GM19467 (cell line): ENCODE measurements at regions not wholly inside any gene's neighbourhood (a gene's known extent, or its start where the extent isn't known, plus 50 kb on each side); places are given as distances from the start of the nearest gene placed in this dataset.

Experiments used
- ATAC-seq: cut with Tn5 transposase; IDR thresholded peaks from one replicate; pipeline ENCODE4 v1.9.1; 2021; ENCODE audit warnings: mild to moderate bottlenecking, moderate library complexity; ENCODE audit not compliant: unreplicated experiment

DNA sequence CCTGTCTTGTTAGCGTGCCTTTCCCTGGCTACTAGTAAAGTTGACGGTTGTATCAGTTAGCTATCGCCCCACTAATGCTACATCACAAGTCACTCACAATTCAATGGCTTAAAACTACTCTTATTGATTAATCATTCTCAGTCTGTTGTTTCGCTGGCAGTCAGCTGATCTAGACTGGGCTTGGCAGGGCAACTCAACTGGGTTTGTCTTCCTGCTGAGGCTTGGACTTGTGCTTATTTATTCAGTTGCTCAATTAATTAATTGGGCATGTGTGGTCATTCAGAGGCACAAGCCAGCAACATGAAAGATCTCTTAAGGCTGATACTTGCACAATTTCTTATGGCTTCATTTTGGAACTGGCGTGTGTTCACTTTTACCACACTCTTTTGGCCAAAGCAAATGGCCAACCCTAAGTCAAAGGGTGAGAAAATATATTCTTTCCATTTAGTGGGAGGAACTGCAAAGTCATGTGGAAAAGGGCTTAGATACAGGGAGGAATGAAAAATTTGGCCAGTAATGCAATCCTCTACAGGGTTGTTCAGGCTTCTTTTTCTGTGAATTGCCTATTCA lies 333.5 kb downstream of the GPR37 start:
- no peak for ATAC-seq

DNA sequence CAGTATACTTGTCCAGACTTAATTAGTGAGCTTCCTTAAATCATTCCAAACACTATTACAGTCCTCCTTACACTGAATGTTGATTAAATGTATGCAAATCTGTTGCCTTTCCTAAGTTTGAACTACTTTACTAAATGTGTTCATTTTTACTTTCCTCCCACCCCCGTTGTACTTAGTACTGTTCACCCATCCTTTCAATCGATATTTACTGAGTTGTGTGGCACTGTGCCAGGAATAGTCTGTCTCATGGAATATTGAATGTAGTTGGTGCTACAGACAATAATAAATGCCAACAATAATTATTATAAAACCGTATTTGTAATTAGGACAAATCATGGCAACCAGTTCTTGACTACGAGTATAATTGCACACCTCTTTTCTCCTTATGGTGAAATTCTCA lies 335.7 kb downstream of the GPR37 start:
- ATAC-seq = no peak

DNA sequence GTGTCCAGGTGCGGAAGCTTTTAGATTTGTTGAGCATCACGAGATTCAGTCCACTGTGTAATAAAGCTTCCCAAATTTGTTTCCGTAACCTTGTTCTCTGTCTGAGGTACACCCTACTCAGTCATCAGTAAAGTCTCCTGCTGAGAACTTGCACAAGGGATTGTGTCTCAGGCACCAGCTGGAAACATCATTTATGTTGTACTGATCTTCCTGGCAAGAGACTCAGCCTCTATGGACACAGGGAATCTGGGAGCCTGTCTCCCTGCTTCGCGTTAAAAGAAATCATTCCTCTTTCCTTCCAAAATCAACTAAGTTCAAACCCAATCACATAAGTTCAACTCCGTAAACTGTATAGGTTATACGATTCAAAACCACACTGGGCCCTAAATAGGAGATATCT lies 336.8 kb downstream of the GPR37 start:
- ATAC-seq = no peak

DNA sequence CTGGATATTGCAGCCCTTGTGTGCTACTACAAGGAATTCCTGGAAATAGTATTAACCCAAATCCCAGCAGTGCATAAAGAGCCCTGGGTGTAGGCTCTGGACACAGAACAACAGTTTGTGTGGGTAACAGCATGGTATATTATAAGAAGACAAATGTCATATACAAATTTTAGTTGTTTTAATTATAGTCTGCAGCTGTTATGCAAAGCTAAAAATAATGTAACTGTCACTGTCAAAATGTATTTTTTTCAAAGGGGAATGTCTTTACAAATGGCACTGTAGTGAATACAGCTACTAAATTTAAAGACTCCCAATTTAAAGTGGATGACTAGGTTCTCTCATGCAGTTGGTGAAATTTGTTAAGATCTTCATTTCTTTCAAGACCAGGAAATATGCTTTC lies 339.0 kb downstream of the GPR37 start:
- no peak for ATAC-seq

DNA sequence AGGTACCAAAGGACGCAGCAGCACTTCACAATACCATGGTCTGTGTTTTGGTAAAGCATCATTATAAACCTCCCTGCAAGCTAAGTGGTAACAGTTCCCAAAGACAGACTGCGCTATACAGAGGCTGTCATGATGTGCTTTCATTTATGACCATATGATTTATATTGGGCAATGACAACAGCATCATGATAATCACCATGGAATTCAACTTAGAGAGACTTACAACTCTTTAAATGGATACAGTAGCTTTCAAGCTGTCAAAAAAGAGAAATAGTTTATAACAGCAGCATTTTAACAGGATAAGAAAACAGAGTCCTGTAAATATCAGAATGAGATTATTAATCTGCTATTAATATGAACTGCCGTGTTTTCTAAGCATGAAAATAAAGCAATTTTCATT lies 341.7 kb downstream of the GPR37 start:
- no peak for ATAC-seq

DNA sequence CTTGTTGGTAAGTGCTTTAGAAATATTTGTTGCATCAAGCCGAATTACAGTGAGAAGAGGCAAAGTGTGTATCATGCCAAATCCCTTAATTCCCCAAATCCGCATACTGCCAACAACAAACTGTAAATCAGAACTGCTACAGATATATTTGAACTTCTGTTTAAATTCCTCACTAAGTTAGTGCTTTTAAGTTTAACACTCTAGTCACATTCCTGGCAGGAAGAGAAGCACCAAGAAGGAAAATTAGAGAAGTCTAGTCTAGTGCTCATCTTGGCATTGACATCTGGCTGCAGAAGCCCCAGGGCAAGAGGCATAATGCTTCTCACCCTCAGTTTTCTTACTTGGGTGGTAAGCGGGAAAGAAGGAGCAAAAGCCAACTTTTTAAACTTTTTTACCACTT lies 343.5 kb downstream of the GPR37 start:
- ATAC-seq = no peak

DNA sequence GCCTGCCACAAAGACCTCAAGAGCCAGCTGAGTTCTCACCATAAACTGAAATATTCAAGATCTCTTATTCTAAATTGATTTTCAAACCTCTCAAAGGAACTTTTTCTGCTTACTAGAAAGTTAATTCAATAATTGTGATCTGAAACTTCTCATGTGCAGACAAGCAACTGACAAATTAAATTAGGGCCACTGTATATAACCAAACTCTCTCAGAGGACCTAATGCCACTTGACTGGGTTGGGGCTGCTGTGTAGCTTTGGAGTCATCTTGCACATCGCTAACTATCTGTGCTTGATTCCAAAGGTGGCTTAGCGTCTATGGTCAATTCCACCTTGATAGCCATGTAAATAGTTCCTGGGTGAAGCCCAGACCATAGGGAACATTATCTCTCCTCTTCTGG lies 345.2 kb downstream of the GPR37 start:
- ATAC-seq = no peak

DNA sequence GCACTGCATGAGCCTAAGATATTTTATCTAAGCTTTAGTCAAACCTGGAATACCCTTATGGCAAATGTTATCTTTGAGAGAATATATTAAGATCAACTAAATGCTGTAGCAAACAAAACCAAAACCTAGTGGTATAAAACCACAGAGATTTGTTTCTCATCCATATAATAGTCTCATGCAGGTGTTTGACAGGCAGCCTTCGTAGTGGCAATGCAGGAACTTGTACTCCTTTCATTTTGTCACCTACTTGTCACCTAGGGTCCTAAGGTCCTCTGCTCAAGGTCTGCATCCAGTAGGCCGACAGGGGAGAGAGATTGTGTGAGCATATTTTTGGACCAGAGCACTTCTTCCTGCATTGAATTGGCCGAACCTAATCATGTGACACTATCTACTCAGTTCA lies 352.6 kb downstream of the GPR37 start:
- ATAC-seq = no peak

DNA sequence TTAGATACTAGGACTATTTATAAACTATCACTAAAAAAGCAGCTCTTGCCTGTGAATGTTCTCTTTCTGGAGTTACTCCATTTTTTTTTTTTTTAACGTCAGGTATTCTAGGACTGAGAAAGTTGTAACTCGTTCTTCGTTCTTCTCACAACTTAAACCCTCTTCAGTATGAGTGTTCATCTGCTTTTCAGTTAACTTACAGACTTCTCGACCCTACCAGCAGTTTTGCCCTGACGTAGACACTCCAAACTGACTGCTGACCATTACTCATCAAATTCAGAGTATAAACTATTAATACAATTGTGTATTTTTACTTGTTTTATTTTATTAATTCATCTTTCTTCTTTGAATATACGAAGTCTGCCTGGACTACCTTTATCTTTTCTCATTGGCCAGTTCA lies 353.1 kb downstream of the GPR37 start:
- no peak for ATAC-seq

DNA sequence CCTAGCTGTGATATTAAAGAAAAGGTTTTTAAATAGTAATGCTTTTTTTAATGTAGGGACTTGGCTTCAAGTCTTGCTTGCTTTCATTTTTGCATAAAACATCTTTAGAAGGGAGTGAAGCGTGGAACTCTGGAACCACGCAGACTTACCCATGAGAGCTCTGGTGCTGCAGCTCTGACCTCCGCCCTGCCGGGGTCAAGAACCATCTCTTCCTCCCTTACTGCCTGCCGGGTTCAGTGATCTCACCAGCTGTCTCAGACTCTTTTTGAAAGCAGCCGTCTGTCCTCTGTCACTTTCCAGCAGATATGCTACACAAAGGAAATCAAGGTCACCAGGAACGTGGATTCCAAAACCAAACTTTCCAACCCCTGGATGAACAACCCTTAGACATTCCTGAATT lies 353.8 kb downstream of the GPR37 start:
- no peak for ATAC-seq

DNA sequence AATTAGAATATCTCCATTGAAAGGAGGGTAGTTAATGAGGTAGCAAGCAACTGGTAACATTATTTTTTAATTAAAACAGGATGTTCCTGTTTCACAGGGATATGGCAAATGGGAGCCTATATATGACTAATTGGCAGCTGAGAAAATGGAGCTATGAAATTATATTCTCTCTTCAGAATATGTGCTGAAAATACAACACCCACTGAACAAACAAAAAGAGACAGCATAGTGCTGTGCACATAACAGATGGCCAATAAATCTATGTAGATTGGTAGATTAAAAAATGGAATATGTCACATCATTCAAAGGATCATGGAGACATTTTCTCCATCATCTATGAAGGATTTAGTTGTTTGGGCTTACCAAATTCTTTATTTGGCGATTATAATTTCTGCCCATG lies 362.0 kb downstream of the GPR37 start:
- no peak for ATAC-seq

DNA sequence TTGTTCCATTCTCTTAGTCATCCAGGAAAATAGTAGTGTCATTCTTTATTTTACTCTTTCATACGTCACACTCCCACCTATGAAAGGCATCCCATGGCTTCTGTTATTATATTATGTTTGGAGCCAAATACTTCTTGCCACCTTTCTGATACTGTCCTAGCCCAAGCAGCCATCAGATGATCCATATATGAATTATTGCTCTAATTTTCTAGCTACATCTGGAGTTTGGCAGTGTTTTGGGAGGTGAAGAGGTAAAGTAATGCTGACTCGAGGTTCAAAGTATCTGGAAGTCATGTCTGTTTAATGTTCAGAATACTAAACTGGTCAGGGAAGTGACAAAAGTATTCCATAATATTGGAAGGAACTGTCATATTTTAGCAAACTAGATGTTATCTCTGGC lies 362.5 kb downstream of the GPR37 start:
- ATAC-seq = no peak

DNA sequence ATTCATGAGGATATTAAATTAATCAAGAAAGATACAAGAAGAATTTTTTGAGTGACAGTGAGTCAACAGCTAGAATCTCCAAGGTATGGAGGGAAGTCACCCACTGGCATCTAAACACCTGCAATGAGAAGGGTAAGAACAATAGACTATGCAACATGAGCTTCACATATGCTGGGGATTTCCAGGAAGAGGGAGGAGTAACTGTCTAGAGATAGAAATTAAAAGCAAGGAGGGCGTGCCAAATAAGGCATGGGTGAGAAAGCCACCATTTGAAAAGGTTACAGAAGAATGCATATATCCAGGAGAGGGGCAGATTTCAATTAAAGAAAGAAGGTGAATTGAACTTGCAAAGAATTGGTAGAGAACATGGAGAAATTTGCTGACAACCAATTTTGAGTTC lies 365.7 kb downstream of the GPR37 start:
- ATAC-seq = no peak

DNA sequence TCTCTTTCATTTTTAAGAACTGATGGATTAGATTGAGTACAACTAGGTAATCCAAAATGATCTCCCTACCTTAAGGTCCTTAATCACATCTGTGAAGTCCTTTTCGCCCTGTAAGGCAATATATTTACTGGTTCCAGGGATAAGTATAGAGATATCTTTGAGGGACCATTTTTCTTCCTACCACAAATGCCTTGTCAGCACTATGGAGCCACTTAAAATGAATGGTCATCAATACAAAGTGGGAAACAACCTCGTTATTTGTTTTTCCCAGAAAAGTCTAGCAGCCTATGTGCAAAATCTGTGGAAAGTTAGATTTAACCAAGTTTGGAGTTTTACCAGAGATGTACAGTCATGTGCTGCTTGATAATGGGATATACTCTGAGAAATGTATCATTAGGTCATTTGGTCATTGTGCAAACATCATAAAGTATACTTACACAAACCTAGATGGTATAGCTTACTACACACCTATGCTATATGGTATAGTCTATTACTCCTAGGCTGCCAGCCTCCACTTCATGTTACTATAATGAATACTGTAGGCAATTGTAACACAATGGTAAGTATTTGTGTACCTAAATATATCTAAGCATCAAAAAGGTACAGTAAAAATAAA lies 366.2 kb upstream of the TMEM229A start:
- ATAC-seq = no peak

DNA sequence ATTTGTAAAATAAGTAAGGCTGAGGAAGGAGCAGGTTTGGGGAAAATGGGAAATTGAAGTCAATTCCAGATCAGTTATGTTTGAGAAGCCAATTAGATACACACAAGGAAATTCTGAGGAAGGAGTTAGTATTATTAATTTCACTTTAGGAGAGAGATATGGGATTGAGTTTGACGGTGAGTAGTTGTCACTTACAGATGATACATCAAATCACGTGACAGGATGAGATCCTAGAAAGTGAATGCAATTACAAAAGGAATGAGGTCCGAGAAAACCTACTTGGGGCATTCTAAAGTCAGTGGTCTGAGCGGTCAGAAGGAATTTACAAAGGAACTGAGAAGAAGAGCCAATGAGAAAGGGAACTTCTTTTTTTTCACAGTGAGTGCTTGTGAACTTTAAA lies 364.3 kb upstream of the TMEM229A start:
- ATAC-seq = no peak

DNA sequence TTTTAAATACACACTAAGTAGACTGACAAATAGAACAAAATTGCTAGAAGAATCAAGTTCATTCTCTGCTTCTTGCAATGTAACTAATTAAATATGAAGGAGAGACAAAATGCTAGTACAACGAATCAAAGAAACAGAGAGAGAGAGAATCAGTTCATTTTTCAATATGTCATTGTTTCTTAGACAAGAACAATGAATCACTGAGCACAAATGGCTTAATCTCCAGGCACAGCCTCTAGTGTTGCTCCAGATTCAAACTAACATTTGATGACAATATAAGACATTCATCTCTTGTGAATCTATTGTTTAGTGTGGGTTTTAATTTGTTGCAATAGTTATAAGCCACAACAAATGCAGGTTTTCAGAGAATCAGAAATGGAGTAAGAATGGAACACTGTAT lies 357.4 kb upstream of the TMEM229A start:
- ATAC-seq = no peak

DNA sequence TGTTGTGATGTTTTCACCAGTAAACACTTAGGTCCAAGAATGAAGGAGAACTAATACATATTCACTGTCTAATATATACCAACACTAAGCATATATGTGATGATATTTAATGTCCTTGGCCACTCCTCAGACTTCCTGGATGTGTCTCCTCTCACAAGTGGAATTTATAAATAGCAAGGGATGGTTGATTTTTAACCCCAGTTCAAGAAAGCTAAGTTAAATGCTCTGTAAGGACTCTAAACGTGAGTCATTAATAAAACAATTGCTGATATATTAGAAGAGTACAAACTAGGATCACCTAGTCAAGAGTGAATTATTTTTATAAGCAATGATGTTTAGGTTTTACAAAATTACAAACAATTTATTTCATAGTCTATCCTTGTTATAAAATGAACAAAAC lies 355.9 kb upstream of the TMEM229A start:
- ATAC-seq = no peak

DNA sequence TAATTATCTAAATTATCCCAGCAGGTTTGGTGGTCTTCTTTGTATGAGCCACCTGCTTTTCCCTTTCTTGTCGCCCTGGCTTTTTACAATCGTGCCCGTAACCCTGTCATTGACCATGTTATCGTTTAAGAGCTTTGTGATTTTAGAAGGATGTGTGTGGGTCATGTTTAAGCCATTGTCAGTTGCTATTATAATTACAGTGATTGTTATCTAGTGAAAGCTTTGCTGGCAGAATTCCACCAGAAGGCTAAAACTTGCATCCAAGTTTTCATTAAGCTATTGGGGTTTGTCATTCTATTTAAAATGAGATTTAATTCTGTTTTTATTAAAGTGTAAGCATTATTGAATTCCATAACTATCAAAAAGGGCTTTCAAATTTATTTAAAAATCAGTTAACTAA lies 354.2 kb upstream of the TMEM229A start:
- no peak for ATAC-seq

DNA sequence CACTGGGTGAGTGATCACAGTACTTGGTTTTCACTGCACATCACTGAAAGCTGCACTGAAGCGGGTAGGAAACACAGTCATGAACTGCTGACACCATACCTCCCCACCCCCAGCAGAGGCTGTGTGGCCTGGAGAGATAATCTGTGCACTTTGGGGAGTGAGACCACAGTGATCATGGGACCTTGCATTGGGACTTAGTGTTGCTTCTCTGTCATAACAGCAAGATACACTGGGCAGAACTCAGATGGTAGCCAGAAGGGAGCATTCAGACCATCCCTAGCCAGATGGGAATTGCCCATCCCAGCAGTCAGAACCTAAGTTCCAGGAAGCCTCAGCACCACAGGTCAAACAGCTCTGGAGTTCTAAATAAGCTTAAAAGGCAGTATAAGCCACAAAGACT lies 346.4 kb upstream of the TMEM229A start:
- no peak for ATAC-seq

DNA sequence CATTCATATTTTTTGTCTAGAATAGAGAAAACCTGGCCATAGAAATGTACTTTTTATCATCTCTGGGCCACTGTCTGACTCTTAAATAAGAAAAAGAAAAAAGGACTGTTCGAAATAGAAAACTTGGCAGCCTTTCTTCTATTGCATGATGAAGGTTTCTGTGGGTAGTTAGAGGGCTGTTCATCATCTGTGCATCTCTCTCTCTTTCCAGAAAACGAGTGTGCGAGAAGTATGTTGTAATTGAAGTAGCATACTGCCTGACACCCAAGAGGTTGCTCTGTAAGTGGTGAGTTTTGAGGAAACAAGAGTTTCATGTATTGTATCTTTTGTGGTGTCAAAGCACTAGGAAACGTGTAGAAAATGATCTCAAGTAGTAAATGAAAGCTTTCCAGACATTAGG lies 343.2 kb upstream of the TMEM229A start:
- no peak for ATAC-seq

DNA sequence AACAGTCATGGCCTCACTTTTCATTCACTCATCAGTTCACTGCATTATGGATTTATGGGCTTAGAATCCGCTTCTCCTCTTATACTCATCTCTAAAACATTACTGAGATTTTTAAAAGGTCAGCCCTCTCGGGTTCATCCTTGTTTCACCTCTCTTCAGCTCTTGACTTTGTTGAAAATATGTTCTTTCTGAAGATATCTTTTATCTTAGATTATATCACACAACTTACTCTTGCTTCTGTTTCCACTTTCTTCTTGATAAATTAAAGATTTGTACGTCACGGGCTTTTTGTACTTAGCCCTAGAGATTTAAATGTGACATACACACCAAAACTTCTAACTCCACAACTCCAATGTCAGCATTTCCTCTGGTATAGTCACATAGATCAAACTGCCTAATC lies 342.5 kb upstream of the TMEM229A start:
- no peak for ATAC-seq

DNA sequence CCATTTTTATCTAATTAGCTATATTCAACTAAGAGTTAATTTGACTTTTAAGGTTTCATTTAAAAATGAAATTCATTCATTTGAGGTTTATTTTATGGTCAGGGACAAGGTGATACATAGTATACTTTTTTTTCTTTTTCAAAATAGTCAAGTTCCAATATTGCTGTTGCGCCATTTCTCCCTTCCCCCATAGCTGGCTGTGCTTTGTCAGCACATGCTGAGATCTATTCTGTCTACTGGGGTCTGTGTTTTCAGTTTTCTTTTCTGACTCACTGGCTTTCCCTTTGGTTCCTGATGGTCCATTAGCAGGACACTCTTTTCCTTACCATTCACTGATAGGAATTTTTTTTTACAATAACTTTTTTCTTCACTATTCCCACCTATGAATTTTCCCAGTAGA lies 336.4 kb upstream of the TMEM229A start:
- ATAC-seq = no peak

DNA sequence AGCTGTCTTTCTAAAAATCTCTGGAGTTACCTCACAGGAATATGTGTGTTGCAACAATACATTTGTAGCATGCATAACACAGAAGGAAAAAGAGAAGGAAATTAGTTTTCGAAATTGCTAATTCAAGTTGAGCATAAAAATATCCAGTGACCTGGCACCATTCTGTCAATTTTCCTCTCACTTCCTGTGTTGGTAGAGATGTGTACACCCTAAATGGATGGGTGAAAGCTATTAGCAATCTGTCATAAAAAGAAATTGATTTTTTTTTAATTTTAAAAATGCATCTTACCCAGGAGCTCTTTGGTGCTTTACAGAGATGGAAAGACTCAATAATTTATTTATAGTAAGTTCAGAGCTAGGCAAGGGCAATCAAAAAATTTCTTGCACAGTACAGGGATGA lies 333.3 kb upstream of the TMEM229A start:
- ATAC-seq = no peak
